ENCODE measurements at regions not wholly inside any gene's neighbourhood (a gene's known extent, or its start where the extent isn't known, plus 50 kb on each side); places are given as distances from the start of the nearest gene placed in this dataset.

DNA sequence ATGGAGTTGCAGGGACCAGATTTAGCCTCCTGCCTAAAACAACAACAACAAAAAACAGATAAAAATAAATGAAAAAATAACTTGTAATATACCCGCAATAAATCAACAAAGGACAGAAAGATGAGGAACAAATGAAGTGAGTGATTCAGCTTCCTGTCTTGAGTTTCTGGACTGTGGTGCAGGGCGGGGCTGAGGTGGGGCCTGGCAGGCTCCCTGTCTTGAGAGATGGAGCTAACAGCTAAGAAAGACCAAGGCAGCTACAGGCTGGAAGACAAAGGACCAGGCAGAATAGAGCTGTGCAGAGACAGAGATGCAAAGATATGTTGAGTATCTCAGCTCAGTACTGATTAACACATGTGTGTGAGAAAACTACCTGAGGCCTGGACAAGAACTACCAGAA is 879.2 kb downstream of the AACS start:
- TF ChIP-seq TEAD4 (CRISPR knock-in tag; IDR thresholded peaks at IDR 0.05) (no peak), IRF2 (CRISPR knock-in tag; IDR thresholded peaks at IDR 0.05; ENCODE audit: borderline replicate concordance, low read depth) (no peak), GTF2I (CRISPR knock-in tag; conservative IDR thresholded peaks at IDR 0.05) (no peak), JUN (CRISPR knock-in tag; IDR thresholded peaks at IDR 0.05) (no peak), ZNF121 (CRISPR knock-in tag; IDR thresholded peaks at IDR 0.05) (no peak), ZNF416 (CRISPR knock-in tag; IDR thresholded peaks at IDR 0.05) (no peak), RORB (CRISPR knock-in tag; IDR thresholded peaks at IDR 0.05) (no peak), SMAD4 (CRISPR knock-in tag; IDR thresholded peaks at IDR 0.05) (no peak), ZNF232 (CRISPR knock-in tag; IDR thresholded peaks at IDR 0.05) (no peak), ELF4 (CRISPR knock-in tag; IDR thresholded peaks at IDR 0.05; ENCODE audit: low read depth) (no peak)
- TF ChIP-seq, protein P1, sequence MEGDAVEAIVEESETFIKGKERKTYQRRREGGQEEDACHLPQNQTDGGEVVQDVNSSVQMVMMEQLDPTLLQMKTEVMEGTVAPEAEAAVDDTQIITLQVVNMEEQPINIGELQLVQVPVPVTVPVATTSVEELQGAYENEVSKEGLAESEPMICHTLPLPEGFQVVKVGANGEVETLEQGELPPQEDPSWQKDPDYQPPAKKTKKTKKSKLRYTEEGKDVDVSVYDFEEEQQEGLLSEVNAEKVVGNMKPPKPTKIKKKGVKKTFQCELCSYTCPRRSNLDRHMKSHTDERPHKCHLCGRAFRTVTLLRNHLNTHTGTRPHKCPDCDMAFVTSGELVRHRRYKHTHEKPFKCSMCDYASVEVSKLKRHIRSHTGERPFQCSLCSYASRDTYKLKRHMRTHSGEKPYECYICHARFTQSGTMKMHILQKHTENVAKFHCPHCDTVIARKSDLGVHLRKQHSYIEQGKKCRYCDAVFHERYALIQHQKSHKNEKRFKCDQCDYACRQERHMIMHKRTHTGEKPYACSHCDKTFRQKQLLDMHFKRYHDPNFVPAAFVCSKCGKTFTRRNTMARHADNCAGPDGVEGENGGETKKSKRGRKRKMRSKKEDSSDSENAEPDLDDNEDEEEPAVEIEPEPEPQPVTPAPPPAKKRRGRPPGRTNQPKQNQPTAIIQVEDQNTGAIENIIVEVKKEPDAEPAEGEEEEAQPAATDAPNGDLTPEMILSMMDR (IDR thresholded peaks at IDR 0.05), result no peak
- TF ChIP-seq, protein P2, sequence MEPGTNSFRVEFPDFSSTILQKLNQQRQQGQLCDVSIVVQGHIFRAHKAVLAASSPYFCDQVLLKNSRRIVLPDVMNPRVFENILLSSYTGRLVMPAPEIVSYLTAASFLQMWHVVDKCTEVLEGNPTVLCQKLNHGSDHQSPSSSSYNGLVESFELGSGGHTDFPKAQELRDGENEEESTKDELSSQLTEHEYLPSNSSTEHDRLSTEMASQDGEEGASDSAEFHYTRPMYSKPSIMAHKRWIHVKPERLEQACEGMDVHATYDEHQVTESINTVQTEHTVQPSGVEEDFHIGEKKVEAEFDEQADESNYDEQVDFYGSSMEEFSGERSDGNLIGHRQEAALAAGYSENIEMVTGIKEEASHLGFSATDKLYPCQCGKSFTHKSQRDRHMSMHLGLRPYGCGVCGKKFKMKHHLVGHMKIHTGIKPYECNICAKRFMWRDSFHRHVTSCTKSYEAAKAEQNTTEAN (CRISPR knock-in tag; IDR thresholded peaks at IDR 0.05), result no peak
- TF ChIP-seq, protein P3, sequence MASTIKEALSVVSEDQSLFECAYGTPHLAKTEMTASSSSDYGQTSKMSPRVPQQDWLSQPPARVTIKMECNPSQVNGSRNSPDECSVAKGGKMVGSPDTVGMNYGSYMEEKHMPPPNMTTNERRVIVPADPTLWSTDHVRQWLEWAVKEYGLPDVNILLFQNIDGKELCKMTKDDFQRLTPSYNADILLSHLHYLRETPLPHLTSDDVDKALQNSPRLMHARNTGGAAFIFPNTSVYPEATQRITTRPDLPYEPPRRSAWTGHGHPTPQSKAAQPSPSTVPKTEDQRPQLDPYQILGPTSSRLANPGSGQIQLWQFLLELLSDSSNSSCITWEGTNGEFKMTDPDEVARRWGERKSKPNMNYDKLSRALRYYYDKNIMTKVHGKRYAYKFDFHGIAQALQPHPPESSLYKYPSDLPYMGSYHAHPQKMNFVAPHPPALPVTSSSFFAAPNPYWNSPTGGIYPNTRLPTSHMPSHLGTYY (CRISPR knock-in tag; IDR thresholded peaks at IDR 0.05), result no peak
- TF ChIP-seq, protein P4, sequence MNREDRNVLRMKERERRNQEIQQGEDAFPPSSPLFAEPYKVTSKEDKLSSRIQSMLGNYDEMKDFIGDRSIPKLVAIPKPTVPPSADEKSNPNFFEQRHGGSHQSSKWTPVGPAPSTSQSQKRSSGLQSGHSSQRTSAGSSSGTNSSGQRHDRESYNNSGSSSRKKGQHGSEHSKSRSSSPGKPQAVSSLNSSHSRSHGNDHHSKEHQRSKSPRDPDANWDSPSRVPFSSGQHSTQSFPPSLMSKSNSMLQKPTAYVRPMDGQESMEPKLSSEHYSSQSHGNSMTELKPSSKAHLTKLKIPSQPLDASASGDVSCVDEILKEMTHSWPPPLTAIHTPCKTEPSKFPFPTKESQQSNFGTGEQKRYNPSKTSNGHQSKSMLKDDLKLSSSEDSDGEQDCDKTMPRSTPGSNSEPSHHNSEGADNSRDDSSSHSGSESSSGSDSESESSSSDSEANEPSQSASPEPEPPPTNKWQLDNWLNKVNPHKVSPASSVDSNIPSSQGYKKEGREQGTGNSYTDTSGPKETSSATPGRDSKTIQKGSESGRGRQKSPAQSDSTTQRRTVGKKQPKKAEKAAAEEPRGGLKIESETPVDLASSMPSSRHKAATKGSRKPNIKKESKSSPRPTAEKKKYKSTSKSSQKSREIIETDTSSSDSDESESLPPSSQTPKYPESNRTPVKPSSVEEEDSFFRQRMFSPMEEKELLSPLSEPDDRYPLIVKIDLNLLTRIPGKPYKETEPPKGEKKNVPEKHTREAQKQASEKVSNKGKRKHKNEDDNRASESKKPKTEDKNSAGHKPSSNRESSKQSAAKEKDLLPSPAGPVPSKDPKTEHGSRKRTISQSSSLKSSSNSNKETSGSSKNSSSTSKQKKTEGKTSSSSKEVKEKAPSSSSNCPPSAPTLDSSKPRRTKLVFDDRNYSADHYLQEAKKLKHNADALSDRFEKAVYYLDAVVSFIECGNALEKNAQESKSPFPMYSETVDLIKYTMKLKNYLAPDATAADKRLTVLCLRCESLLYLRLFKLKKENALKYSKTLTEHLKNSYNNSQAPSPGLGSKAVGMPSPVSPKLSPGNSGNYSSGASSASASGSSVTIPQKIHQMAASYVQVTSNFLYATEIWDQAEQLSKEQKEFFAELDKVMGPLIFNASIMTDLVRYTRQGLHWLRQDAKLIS (CRISPR knock-in tag; IDR thresholded peaks at IDR 0.05; ENCODE audit: borderline replicate concordance), result no peak
